ENCODE measurements at regions not wholly inside any gene's neighbourhood (a gene's known extent, or its start where the extent isn't known, plus 50 kb on each side); places are given as distances from the start of the nearest gene placed in this dataset.

DNA sequence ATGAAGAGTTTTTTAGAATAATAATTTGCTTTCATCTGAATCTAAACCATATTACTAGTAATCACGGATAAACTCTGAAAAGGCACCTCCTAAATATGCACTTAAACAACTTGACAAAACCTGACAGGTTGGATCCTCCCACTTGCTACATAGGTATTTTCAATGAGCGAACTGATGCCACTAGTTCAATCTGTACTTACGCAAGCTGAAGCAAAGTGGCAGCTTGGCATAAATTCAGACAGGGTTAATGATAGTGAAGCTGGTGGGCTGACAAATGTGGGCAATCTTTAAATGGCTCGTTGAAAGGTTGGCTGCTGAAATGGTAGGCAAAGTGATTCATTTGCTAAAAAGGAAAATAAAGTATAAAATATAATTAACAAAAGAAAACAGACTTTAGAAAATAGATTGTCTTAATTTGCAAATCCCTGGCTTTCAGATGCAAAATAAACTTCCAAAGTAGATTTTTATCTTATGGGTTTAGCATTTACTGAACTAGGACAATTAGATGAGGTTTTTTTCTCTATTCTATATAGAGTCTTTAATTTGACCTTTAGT, 1713.5 kb upstream of the SLC39A10 start:
- H3K9me3 ChIP-seq = no peaks in the 10 kb centered on the region
- H3K27ac ChIP-seq = no peak overlapping the region
- no peak for DNase-seq (ENCODE audit: low spot score)
- TF ChIP-seq, protein P1, sequence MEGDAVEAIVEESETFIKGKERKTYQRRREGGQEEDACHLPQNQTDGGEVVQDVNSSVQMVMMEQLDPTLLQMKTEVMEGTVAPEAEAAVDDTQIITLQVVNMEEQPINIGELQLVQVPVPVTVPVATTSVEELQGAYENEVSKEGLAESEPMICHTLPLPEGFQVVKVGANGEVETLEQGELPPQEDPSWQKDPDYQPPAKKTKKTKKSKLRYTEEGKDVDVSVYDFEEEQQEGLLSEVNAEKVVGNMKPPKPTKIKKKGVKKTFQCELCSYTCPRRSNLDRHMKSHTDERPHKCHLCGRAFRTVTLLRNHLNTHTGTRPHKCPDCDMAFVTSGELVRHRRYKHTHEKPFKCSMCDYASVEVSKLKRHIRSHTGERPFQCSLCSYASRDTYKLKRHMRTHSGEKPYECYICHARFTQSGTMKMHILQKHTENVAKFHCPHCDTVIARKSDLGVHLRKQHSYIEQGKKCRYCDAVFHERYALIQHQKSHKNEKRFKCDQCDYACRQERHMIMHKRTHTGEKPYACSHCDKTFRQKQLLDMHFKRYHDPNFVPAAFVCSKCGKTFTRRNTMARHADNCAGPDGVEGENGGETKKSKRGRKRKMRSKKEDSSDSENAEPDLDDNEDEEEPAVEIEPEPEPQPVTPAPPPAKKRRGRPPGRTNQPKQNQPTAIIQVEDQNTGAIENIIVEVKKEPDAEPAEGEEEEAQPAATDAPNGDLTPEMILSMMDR (IDR thresholded peaks at IDR 0.05) = no peak
- no peaks in the 10 kb centered on the region for H3K27me3 ChIP-seq (replicated peaks; ENCODE audit: insufficient read depth)
- no peaks in the 10 kb centered on the region for H3K36me3 ChIP-seq
- H3K4me3 ChIP-seq = no peak overlapping the region
- no peak for ATAC-seq (ENCODE audit: insufficient number of reproducible peaks, low FRiP score, low read depth)
- H3K4me1 ChIP-seq (ENCODE audit: control insufficient read depth in 1 of 2, low read depth in 2 of 2) = no peaks in the 10 kb centered on the region

DNA sequence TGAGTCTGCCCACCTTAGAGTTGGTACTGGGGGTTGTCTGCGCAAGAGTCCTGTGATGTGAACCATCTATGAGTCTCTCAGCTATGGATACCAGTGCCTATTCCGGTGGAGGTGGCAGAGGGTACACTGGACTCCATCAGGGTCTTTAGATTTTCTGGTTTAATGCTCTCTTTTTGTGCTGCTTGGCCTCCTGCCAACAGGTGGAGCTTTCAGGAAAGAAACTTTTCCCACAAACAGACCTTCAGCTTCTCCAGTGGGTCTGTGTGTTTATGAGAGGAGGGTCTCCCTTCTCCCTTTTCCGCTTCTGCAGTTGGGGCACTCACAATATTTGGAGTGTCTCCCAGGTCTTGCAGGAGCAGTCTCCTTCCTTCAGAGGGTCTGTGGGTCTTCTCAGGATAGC, 1721.9 kb upstream of the SLC39A10 start:
- Histone ChIP-seq H3K36me3 (no peaks in the 10 kb centered on the region), H3K27ac (no peak overlapping the region), H3K9me3 (no peaks in the 10 kb centered on the region), H3K27me3 (replicated peaks; ENCODE audit: insufficient read depth) (no peaks in the 10 kb centered on the region), H3K4me1 (ENCODE audit: control insufficient read depth in 1 of 2, low read depth in 2 of 2) (no peaks in the 10 kb centered on the region), H3K4me3 (no peak overlapping the region)
- TF ChIP-seq, protein P1 (IDR thresholded peaks at IDR 0.05) = no peak
- DNase-seq (ENCODE audit: low spot score) (no peak), ATAC-seq (ENCODE audit: insufficient number of reproducible peaks, low FRiP score, low read depth) (no peak)

DNA sequence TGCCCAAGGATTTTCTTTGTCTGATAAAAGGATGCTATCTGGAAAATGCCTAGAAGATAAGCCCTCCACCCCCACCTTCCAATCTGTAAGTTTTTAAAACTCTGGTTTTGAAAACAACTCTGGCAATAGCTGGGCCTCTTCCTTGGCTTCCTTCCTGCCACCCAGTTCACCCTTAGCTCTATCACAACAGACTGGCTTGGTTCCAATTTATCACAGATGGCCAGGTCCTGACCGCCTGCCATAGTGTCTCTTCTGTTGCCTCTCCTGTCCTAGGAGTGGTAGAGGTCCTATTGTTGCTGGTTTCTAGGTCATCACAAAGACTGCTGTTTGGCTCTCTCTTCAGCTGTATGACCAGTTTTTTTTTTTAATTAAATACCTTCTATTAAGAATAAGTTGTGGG, 1727.9 kb upstream of the SLC39A10 start:
- ATAC-seq (ENCODE audit: insufficient number of reproducible peaks, low FRiP score, low read depth) = no peak
- TF ChIP-seq, protein P1 (IDR thresholded peaks at IDR 0.05) = no peak
- H3K36me3 ChIP-seq = no peaks in the 10 kb centered on the region
- H3K27ac ChIP-seq = no peak overlapping the region
- no peaks in the 10 kb centered on the region for H3K4me1 ChIP-seq (ENCODE audit: control insufficient read depth in 1 of 2, low read depth in 2 of 2)
- H3K4me3 ChIP-seq = no peak overlapping the region
- DNase-seq (ENCODE audit: low spot score) = no peak
- H3K9me3 ChIP-seq = no peaks in the 10 kb centered on the region
- no peaks in the 10 kb centered on the region for H3K27me3 ChIP-seq (replicated peaks; ENCODE audit: insufficient read depth)

DNA sequence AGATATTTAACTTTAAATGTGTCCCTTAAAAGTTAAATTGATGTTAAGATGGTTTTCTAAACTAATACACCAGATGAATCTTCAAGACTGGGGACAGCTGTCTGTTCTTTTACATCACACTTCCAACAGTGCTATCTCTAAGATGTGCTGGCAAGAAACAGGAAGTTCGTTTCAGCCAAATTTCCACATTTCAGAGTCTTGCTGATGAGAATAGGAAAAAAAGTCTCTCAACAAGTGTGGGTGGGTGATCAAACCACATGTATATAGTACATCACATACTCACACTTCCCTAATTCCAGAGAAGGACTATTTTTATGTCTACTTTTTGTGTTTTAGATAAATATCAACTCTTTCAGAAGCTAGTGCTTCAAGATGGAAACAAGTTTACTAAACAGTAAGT, 1712.8 kb upstream of the TMEFF2 start:
- TF ChIP-seq, protein P1 (IDR thresholded peaks at IDR 0.05) = no peak

DNA sequence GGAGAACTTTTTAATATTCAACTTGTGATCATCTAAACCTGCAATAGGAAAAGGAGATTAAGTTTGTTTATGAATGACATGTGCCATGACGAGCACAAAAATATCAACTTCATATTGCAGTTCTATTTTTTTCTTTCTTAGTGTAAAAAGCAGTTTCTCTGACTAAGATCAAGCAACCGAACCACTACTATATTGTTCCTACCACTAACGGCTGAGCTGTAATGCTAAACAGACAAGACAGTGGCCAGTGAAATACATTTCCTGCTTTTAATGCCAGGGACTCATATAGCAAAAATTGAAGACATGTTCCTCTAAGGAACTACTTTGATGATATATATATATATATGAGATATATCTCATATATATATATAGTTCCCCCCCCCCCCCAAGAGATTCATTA, 1705.6 kb upstream of the TMEFF2 start:
- Histone ChIP-seq H3K9me3 (no peaks in the 10 kb centered on the region), H3K4me1 (ENCODE audit: control insufficient read depth in 1 of 2, low read depth in 2 of 2) (no peaks in the 10 kb centered on the region), H3K27me3 (replicated peaks; ENCODE audit: insufficient read depth) (no peaks in the 10 kb centered on the region), H3K27ac (no peak overlapping the region), H3K4me3 (no peak overlapping the region), H3K36me3 (no peaks in the 10 kb centered on the region)
- ATAC-seq (ENCODE audit: insufficient number of reproducible peaks, low FRiP score, low read depth) (no peak), DNase-seq (ENCODE audit: low spot score) (no peak)
- TF ChIP-seq, protein P1 (IDR thresholded peaks at IDR 0.05) = no peak

More for the DNA sequence above, 1712.8 kb upstream of the TMEFF2 start:
- no peak for DNase-seq (ENCODE audit: low spot score)
- H3K9me3 ChIP-seq = no peaks in the 10 kb centered on the region
- H3K36me3 ChIP-seq = no peaks in the 10 kb centered on the region
- H3K4me3 ChIP-seq = no peak overlapping the region
- ATAC-seq (ENCODE audit: insufficient number of reproducible peaks, low FRiP score, low read depth) = no peak
- no peaks in the 10 kb centered on the region for H3K27me3 ChIP-seq (replicated peaks; ENCODE audit: insufficient read depth)
- no peak overlapping the region for H3K27ac ChIP-seq
- H3K4me1 ChIP-seq (ENCODE audit: control insufficient read depth in 1 of 2, low read depth in 2 of 2) = no peaks in the 10 kb centered on the region

Measured in thoracic aorta (tissue), 2 donors.